GM19328 (cell line): ENCODE measurements at regions not wholly inside any gene's neighbourhood (a gene's known extent, or its start where the extent isn't known, plus 50 kb on each side); places are given as distances from the start of the nearest gene placed in this dataset.

Experiments
- ATAC-seq: cut with Tn5 transposase; IDR thresholded peaks from one replicate; pipeline ENCODE4 v1.9.1; 2021; ENCODE audit warnings: mild to moderate bottlenecking, moderate library complexity; ENCODE audit not compliant: unreplicated experiment

GRCh38 chr7:116145245-116145852 lies 65.0 kb upstream of the TES start:
- ATAC-seq: peak; percentile 63

- no peak for ATAC-seq
Observed at GRCh38 chr7:116148108-116148507, 62.2 kb upstream of the TES start.

- ATAC-seq: no peak
Observed at GRCh38 chr7:116148626-116149025, 61.7 kb upstream of the TES start.

GRCh38 chr7:116150588-116150987 lies 59.8 kb upstream of the TES start:
- peak; percentile 84 for ATAC-seq

DNA sequence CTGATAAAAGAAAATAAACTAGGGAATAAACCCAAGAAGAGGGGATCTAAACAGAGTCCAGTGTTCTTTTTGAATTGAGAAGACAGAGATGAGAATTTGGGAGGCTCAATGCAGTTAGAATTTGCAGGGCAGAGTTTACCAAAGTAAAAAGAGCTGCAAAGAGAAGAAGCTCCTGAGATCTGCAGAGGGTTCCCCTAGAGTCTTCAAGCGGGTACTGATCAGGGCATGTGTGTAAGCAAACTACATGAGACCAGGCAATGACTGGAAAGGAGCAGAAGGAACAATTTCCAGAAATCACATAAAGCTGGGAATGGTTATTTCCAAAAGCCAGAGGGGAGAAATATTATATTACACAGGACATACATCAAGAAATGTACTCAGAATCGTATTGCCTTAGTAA lies 58.1 kb upstream of the TES start:
- ATAC-seq: no peak

GRCh38 chr7:116153050-116153449 lies 57.3 kb upstream of the TES start:
- no peak for ATAC-seq

GRCh38 chr7:116159711-116160110 lies 50.6 kb upstream of the TES start:
- no peak for ATAC-seq
